CD4-positive, alpha-beta T cell treated with Interleukin-1 beta for 1 hour (primary cell): ENCODE measurements at regions not wholly inside any gene's neighbourhood (a gene's known extent, or its start where the extent isn't known, plus 50 kb on each side); places are given as distances from the start of the nearest gene placed in this dataset.

Experiments used
- DNase-seq, 2 donors: peaks; one replicate each; pipeline ENCODE4 v3.0.0-alpha.2; 2020 to 2022

DNA sequence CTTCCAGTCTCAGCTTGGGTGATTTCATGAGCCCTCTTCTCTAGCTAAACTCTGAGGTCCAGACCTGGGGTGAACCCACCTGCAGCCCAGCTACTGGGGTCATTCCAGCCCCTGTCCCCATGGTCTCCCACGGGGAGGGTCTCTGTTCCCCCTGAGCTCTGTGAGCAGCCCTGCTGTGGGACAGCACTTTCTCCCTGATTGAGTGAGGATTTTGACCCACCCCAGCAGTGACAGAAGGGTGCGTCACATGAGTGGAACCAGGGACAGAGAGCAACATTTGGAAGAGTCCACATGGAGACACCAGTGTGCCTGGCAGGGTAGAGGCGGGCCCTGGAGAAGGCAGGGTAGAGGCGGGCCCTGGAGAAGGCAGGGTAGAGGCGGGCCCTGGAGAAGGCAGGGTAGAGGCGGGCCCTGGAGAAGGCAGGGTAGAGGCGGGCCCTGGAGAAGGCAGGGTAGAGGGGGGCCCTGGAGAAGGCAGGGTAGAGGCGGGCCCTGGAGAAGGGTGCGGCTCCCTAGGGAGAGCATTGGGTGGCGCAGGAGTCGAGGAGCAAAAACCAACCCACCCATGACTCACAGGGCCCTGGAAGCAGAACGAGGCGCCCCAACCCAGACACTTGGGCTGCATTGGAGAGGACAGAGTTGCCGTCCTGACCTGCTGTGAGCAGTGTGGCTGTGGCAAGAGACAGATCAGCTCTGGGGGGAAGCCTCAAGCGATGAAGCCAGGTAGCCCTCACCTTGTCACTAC, 227.7 kb upstream of the B3GAT1 start:
- DNase-seq = no peak

- no peak for DNase-seq
Observed at GRCh38 chr11:134638796-134639430, 226.9 kb upstream of the B3GAT1 start.

- no peak for DNase-seq
Observed at GRCh38 chr11:134637091-134638015, 225.3 kb upstream of the B3GAT1 start.

- DNase-seq = no peak
Observed at GRCh38 chr11:134636071-134636470, 224.0 kb upstream of the B3GAT1 start.

DNA sequence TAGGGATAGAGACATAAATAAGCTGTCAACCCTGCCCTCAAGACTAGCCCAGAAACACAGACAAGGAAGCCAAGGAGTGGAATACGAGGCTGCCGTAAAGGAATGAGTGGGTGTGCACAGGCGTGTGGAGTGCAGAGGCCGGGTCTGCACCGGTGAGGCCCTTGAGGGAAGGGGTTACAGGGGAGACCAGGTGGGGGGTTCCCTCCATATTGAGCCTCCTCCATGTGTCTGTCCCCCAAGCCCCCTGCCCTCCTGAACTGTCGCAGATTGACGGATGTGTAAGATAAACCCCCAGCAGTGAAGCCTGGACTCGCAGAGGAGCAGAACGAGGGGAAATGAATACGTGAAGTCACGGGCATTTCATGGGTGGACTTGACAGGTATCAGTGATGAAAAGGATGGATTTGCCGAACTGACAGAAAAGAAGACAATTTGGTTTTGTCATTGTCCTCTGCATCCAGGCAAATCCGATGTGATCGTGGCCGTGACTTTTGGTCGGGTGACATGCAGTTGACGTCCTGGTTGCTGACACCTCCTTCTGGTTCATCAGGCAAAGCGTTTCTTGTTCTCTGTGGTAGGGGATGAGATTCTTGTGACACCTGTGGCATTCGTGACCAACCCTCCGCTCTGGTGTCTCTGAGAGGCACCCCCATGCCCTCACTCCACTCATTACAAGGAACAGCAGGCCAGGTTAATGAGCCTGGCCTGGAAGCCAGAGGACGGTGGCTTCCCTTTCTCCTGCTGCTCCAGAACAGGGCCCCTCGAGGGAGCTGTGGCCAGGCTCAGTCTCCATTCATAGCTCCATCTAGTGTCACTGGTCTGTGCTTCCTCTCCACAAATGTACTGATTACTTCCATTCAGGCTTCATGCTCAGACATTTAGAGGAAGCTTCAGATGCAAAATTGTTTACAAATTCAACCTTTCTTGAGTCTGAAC, 223.1 kb upstream of the B3GAT1 start:
- DNase-seq = no peak

- DNase-seq = no peak
Observed at GRCh38 chr11:134633276-134633675, 221.2 kb upstream of the B3GAT1 start.

DNA sequence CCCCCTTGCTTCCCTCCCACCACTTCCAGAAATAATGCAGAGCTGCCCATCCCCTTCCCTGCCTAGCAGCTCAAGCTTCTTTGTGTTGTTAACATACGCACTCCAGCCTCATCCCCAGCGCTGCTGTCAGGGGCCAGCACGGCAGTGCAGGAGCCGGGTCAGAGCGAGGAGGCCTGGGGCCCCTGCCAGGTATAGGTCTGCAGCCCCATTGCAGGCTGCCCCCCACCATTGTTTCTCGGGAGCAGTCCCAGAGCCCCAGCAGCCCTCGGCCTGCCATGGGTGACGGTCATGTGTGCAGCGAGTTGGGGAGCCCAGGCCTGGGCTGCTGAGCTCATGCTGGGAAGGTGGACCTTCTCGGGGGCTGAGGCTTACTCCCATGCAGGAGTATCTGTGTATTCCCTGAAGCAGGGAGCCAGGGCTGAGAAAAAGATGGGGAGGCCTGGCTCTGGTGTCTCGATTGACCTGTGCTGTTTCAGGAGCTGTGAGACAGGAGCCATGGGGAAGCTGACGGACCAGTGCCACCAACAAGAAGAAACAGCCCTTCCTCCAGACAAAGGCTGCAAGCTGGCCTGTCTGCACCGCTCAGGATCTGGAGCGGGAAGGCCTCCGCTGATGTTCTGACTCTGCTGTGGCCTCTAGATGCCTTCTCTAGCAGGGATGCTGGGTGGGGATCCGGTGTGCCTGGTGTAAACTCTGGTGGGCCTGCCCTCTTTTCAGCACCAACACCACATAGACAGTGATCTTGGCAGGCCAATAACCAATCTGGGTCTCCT, 220.5 kb upstream of the B3GAT1 start:
- no peak for DNase-seq

GRCh38 chr11:134630861-134631260, 218.8 kb upstream of the B3GAT1 start:
- DNase-seq = no peak

- DNase-seq = no peak
Observed at GRCh38 chr11:134628426-134628825, 216.4 kb upstream of the B3GAT1 start.

GRCh38 chr11:134626032-134626431, 214.0 kb upstream of the B3GAT1 start:
- no peak for DNase-seq

DNA sequence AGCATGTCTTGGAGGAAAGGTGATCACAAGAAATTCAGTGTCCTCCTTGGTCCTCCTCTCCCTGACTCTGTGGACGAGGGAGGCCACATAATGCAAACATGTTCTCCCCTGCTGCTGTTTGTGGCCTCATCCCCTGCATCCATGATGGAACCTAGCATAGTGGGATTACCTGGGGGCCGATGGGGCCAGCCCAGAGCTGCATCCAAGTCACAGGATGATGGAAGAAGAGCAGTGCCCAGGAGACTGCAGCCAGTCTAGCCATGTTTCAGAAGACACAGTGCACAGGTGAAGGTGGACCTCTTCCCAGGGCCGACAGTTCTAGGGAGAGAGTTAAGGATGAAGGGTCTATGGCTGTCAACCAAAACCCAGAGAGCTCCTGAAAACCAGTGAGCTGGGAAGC, 213.6 kb upstream of the B3GAT1 start:
- no peak for DNase-seq

DNA sequence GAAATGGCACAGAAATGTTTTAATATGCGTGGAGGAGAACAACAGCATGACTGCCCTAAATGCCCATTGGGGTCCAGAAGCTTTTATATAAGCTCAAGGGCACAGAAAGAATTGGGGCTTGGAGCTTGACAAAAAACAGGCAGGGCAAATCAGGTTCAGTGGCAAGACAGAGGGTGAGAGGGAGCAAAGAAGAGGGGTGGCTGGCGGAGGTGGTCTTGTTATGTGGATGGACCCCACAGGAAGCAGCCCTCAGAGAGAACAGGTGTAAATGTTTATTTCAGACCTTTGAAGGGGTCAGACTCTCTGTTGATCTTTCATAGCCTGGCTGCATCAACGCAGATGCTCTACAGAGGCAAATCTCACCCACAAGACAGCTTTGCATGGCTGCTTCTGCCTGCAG, 213.1 kb upstream of the B3GAT1 start:
- no peak for DNase-seq

DNA sequence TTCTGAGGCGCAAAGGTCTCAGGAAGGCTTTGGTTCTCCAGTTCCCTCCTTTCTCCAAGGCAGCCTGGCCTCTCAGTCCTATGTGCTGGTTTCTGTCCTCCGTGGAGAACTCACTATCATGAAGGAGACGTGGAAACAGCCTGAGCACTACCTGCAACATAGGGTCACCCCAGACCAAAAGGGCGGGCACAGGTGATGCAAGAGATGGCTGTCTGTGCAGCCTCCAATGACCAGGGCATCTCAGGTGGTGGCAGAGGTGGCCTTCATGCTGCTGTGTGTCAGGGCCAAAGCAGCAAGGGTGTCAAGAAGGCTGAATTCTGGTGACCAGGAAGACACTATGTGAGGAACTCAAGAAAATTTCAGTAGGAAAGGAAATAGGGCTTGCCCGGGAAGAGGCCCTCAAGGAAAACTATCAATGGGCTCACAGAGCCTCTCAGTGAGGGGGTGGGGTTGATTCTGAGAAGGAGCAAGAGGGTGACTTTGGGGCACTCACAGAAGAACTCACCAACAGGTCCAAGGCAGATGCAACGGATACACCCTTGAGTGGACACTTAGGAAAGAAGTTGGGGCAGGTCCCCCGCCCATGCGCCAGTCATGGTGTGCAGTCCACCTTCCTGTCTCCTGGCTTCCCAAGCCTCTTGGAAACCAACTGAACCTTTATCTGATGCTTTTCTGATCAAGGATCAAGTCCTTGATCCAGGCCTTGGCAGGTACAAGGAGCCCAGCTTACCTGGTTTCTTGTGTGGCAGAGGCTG, 212.3 kb upstream of the B3GAT1 start:
- DNase-seq = no peak

GRCh38 chr11:134623711-134624110, 211.7 kb upstream of the B3GAT1 start:
- DNase-seq = no peak

GRCh38 chr11:134622458-134622857, 210.4 kb upstream of the B3GAT1 start:
- DNase-seq = no peak

GRCh38 chr11:134617360-134617759, 205.3 kb upstream of the B3GAT1 start:
- no peak for DNase-seq

DNA sequence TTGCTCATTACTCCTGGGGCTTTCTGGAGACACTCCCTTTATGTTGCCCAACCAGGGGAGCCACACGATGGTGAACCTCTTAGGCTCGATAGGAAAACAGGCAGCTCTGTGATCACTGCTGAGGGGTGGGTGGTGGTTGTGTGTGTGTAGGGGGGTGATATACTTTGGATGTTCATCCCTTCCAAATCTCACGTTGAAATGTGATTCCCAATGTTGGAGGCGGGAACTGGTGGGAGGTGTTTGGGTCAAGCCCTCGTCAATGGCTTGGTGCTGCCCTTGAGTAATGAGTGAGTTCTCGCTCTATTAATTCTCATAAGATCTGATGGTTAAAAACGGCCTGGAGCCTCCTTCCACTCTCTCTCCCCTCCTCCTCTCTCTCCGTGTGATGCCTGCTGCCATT, 204.0 kb upstream of the B3GAT1 start:
- DNase-seq = no peak

GRCh38 chr11:134615041-134615615, 203.1 kb upstream of the B3GAT1 start:
- no peak for DNase-seq

- DNase-seq = no peak
Observed at GRCh38 chr11:134614141-134614540, 202.1 kb upstream of the B3GAT1 start.

GRCh38 chr11:134613646-134614045, 201.6 kb upstream of the B3GAT1 start:
- no peak for DNase-seq
